GM18867 (cell line): ENCODE measurements at regions not wholly inside any gene's neighbourhood (a gene's known extent, or its start where the extent isn't known, plus 50 kb on each side); places are given as distances from the start of the nearest gene placed in this dataset.

Experiments used
- ATAC-seq: cut with Tn5 transposase; IDR thresholded peaks from one replicate; pipeline ENCODE4 v1.9.1; 2021; ENCODE audit warnings: mild to moderate bottlenecking, moderate library complexity; ENCODE audit not compliant: unreplicated experiment

- no peak for ATAC-seq
Observed at GRCh38 chr13:74449811-74450524, 315.8 kb upstream of the KLF12 start.

GRCh38 chr13:74444864-74445479 lies 310.8 kb upstream of the KLF12 start:
- no peak for ATAC-seq

GRCh38 chr13:74444161-74444571 lies 310.0 kb upstream of the KLF12 start:
- ATAC-seq = no peak

- no peak for ATAC-seq
Observed at GRCh38 chr13:74443631-74444030, 309.4 kb upstream of the KLF12 start.

- ATAC-seq = no peak
Observed at GRCh38 chr13:74442751-74443150, 308.5 kb upstream of the KLF12 start.

- no peak for ATAC-seq
Observed at GRCh38 chr13:74438901-74439300, 304.7 kb upstream of the KLF12 start.

- ATAC-seq = no peak
Observed at GRCh38 chr13:74434782-74435181, 300.6 kb upstream of the KLF12 start.

- no peak for ATAC-seq
Observed at GRCh38 chr13:74424455-74424854, 290.3 kb upstream of the KLF12 start.

GRCh38 chr13:74423434-74423833 lies 289.2 kb upstream of the KLF12 start:
- ATAC-seq = no peak

- ATAC-seq = no peak
Observed at GRCh38 chr13:74414458-74414857, 280.3 kb upstream of the KLF12 start.

- no peak for ATAC-seq
Observed at GRCh38 chr13:74413482-74413881, 279.3 kb upstream of the KLF12 start.

- ATAC-seq = no peak
Observed at GRCh38 chr13:74409551-74409950, 275.3 kb upstream of the KLF12 start.

- no peak for ATAC-seq
Observed at GRCh38 chr13:74406420-74406819, 272.2 kb upstream of the KLF12 start.

GRCh38 chr13:74398599-74398998 lies 264.4 kb upstream of the KLF12 start:
- no peak for ATAC-seq

- ATAC-seq = no peak
Observed at GRCh38 chr13:74389056-74389455, 254.9 kb upstream of the KLF12 start.

GRCh38 chr13:74388626-74389025 lies 254.4 kb upstream of the KLF12 start:
- no peak for ATAC-seq

GRCh38 chr13:74372511-74372910 lies 238.3 kb upstream of the KLF12 start:
- ATAC-seq = no peak

- no peak for ATAC-seq
Observed at GRCh38 chr13:74367193-74367592, 233.0 kb upstream of the KLF12 start.

- no peak for ATAC-seq
Observed at GRCh38 chr13:74361274-74361673, 227.1 kb upstream of the KLF12 start.

- no peak for ATAC-seq
Observed at GRCh38 chr13:74346960-74347359, 212.8 kb upstream of the KLF12 start.

- ATAC-seq = no peak
Observed at GRCh38 chr13:74338341-74338740, 204.1 kb upstream of the KLF12 start.

- ATAC-seq = no peak
Observed at GRCh38 chr13:74336546-74336945, 202.3 kb upstream of the KLF12 start.

GRCh38 chr13:74335370-74335769 lies 201.2 kb upstream of the KLF12 start:
- ATAC-seq = no peak
